Mesenchymal stem cell (in vitro differentiated cells and primary cell): ENCODE measurements at regions not wholly inside any gene's neighbourhood (a gene's known extent, or its start where the extent isn't known, plus 50 kb on each side); places are given as distances from the start of the nearest gene placed in this dataset.

Source experiments
- DNase-seq: peaks from one replicate; pipeline ENCODE4 v3.0.0-alpha.2; 2013
- H2AFZ ChIP-seq: one replicate; pipeline ENCODE4 v1.6.1; 2013; ENCODE audit warnings: low read depth, mild to moderate bottlenecking, control low read depth, inconsistent platforms, low read length, moderate library complexity
- H2AK5ac ChIP-seq: 2 replicates; pipeline ENCODE4 v1.6.1; 2013; ENCODE audit warnings: low read length, moderate library complexity, mild to moderate bottlenecking, inconsistent platforms; ENCODE audit not compliant: severe bottlenecking
- H2BK120ac ChIP-seq: one replicate; pipeline ENCODE4 v1.6.1; 2013; ENCODE audit warnings: low read depth, mild to moderate bottlenecking, inconsistent platforms, low read length, moderate library complexity
- H2BK12ac ChIP-seq, 2 experiments: one replicate each; pipeline ENCODE4 v1.6.1; 2013; ENCODE audit warnings: inconsistent platforms in 2 of 2, low read length in 2 of 2, mild to moderate bottlenecking in 2 of 2, moderate library complexity in 2 of 2, control low read depth in 1 of 2
- H2BK15ac ChIP-seq: one replicate; pipeline ENCODE4 v1.6.1; 2013; ENCODE audit warnings: mild to moderate bottlenecking, low read depth, inconsistent platforms; ENCODE audit not compliant: poor library complexity, severe bottlenecking
- H2BK5ac ChIP-seq: 2 replicates; pipeline ENCODE4 v1.6.1; 2013; ENCODE audit warnings: low read depth, mild to moderate bottlenecking, low read length, control low read depth, inconsistent platforms; ENCODE audit not compliant: poor library complexity, severe bottlenecking
- H3K14ac ChIP-seq, 2 experiments: one replicate each; pipeline ENCODE4 v1.6.1; 2013; ENCODE audit warnings: inconsistent platforms in 2 of 2, low read length in 2 of 2, control low read depth in 1 of 2, mild to moderate bottlenecking in 1 of 2, moderate library complexity in 1 of 2
- H3K18ac ChIP-seq, 2 experiments: one replicate each; pipeline ENCODE4 v1.6.1; 2013; ENCODE audit warnings: inconsistent platforms in 2 of 2, low read length in 2 of 2, control low read depth in 1 of 2, low read depth in 1 of 2, mild to moderate bottlenecking in 1 of 2
- H3K23ac ChIP-seq, 2 experiments: one replicate each; pipeline ENCODE4 v1.6.1; 2013; ENCODE audit warnings: inconsistent platforms in 2 of 2, low read length in 2 of 2, mild to moderate bottlenecking in 2 of 2, moderate library complexity in 2 of 2, control low read depth in 1 of 2
- H3K27ac ChIP-seq: 2 replicates; pipeline ENCODE4 v1.5.1; 2013; ENCODE audit warnings: mild to moderate bottlenecking, moderate library complexity, low read length, control low read depth, inconsistent platforms; ENCODE audit not compliant: poor library complexity, severe bottlenecking
- H3K27me3 ChIP-seq, 2 experiments: 2 replicates each; pipeline versions ENCODE4 v1.6.1 to v1.7.0; 2013; ENCODE audit warnings: low read length in 2 of 2, mild to moderate bottlenecking in 2 of 2, moderate library complexity in 2 of 2, control low read depth in 1 of 2, inconsistent platforms in 1 of 2; ENCODE audit not compliant: control insufficient read depth in 1 of 2, insufficient read depth in 1 of 2
- H3K36me3 ChIP-seq, 2 experiments: 2 replicates each; pipeline versions ENCODE4 v1.6.1 to v1.7.0; 2013; ENCODE audit warnings: low read length in 2 of 2, control low read depth in 1 of 2, inconsistent platforms in 1 of 2, low read depth in 1 of 2, mild to moderate bottlenecking in 1 of 2; ENCODE audit not compliant: insufficient read depth in 2 of 2, control insufficient read depth in 1 of 2
- H3K4ac ChIP-seq, 2 experiments: one replicate each; pipeline ENCODE4 v1.6.1; 2013; ENCODE audit warnings: inconsistent platforms in 2 of 2, low read length in 2 of 2, mild to moderate bottlenecking in 2 of 2, moderate library complexity in 2 of 2, control low read depth in 1 of 2, low read depth in 1 of 2
- H3K4me1 ChIP-seq: 2 replicates; pipeline ENCODE4 v1.6.1; 2013; ENCODE audit warnings: low read depth, low read length, control low read depth; ENCODE audit not compliant: control insufficient read depth, insufficient read depth
- H3K4me2 ChIP-seq: 2 replicates; pipeline ENCODE4 v1.6.1; 2013; ENCODE audit warnings: low read length, mild to moderate bottlenecking, inconsistent platforms; ENCODE audit not compliant: poor library complexity, severe bottlenecking
- H3K4me3 ChIP-seq, 2 experiments: 2 replicates each; pipeline versions ENCODE4 v1.5.1 to v1.7.0; 2013; ENCODE audit warnings: low read length in 2 of 2, mild to moderate bottlenecking in 2 of 2, control low read depth in 1 of 2, low read depth in 1 of 2; ENCODE audit not compliant: insufficient read depth in 1 of 2
- H3K79me1 ChIP-seq: replicated peaks from 2 replicates; pipeline ENCODE4 v1.6.1; 2013; ENCODE audit warnings: mild to moderate bottlenecking, control low read depth, low read length, inconsistent platforms; ENCODE audit not compliant: poor library complexity, severe bottlenecking
- H3K9ac ChIP-seq: 2 replicates; pipeline ENCODE4 v1.7.0; 2013; ENCODE audit warnings: mild to moderate bottlenecking, low read length, moderate library complexity
- H3K9me3 ChIP-seq: 2 replicates; pipeline ENCODE4 v1.7.0; 2013; ENCODE audit warnings: mild to moderate bottlenecking, low read length; ENCODE audit not compliant: control insufficient read depth
- H4K8ac ChIP-seq: one replicate; pipeline ENCODE4 v1.6.1; 2013; ENCODE audit warnings: inconsistent platforms, mild to moderate bottlenecking, low read length, moderate library complexity
- H4K91ac ChIP-seq: one replicate; pipeline ENCODE4 v1.6.1; 2013; ENCODE audit warnings: mild to moderate bottlenecking, low read length, inconsistent platforms
- WGBS: methylation state at CpG from one replicate; pipeline ENCODE4 v1.1.7; 2013; ENCODE audit warnings: mixed read lengths; 5-methylcytosine and 5-hydroxymethylcytosine counted together

- Histone ChIP-seq H2AFZ (no peak overlapping the region), H2AK5ac (no peak overlapping the region), H3K18ac (no peak overlapping the region), H2BK120ac (no peak overlapping the region), H2BK15ac (no peak overlapping the region), H3K4me1 (no peaks in the 10 kb centered on the region), H3K14ac (no peak overlapping the region), H3K4me3 (no peak overlapping the region), H4K91ac (no peak overlapping the region), H4K8ac (no peak overlapping the region), H3K23ac (no peak overlapping the region), H2BK12ac (no peak overlapping the region), H3K36me3 (no peaks in the 10 kb centered on the region), H3K4me2 (no peak overlapping the region), H2BK5ac (no peak overlapping the region), H3K9me3 (no peaks in the 10 kb centered on the region), H3K79me1 (no peaks in the 10 kb centered on the region), H3K9ac (no peak overlapping the region), H3K4ac (no peak overlapping the region), H3K27me3 (no peaks in the 10 kb centered on the region), H3K27ac (no peak overlapping the region)
- no peak for DNase-seq
- 91% methylated on average over 2 of the region's 2 CpGs for WGBS
Observed at GRCh38 chr4:12186526-12186925, 757.8 kb upstream of the HS3ST1 start.

GRCh38 chr4:12178614-12179610 lies 750.2 kb upstream of the HS3ST1 start:
- no peak overlapping the region for H2AFZ ChIP-seq
- no peak overlapping the region for H3K4me3 ChIP-seq
- H3K4me2 ChIP-seq = no peak overlapping the region
- no peak overlapping the region for H2AK5ac ChIP-seq
- H3K36me3 ChIP-seq = no peaks in the 10 kb centered on the region
- H3K9ac ChIP-seq = no peak overlapping the region
- 75% methylated on average over 11 of the region's 11 CpGs for WGBS
- H4K91ac ChIP-seq = no peak overlapping the region
- H3K27ac ChIP-seq = no peak overlapping the region
- no peak overlapping the region for H2BK120ac ChIP-seq
- no peak overlapping the region for H2BK12ac ChIP-seq
- H3K4me1 ChIP-seq = no peaks in the 10 kb centered on the region
- no peak overlapping the region for H2BK5ac ChIP-seq
- H3K4ac ChIP-seq = no peak overlapping the region
- no peaks in the 10 kb centered on the region for H3K27me3 ChIP-seq
- no peak overlapping the region for H3K14ac ChIP-seq
- no peak for DNase-seq
- no peaks in the 10 kb centered on the region for H3K79me1 ChIP-seq
- peaks cover 18% of the 10 kb centered on the region for H3K9me3 ChIP-seq
- no peak overlapping the region for H2BK15ac ChIP-seq
- no peak overlapping the region for H3K23ac ChIP-seq
- no peak overlapping the region for H3K18ac ChIP-seq
- no peak overlapping the region for H4K8ac ChIP-seq

- H3K79me1 ChIP-seq = no peaks in the 10 kb centered on the region
- no peak overlapping the region for H2BK120ac ChIP-seq
- H3K23ac ChIP-seq = no peak overlapping the region
- no peak overlapping the region for H2AK5ac ChIP-seq
- H2BK5ac ChIP-seq = no peak overlapping the region
- no peak overlapping the region for H2AFZ ChIP-seq
- H3K9me3 ChIP-seq = peaks cover 18% of the 10 kb centered on the region
- DNase-seq = no peak
- H3K14ac ChIP-seq = no peak overlapping the region
- 86% methylated on average over 1 of the region's 2 CpGs for WGBS
- no peak overlapping the region for H2BK12ac ChIP-seq
- H3K9ac ChIP-seq = no peak overlapping the region
- no peak overlapping the region for H4K8ac ChIP-seq
- no peaks in the 10 kb centered on the region for H3K36me3 ChIP-seq
- no peak overlapping the region for H3K27ac ChIP-seq
- no peak overlapping the region for H3K4me2 ChIP-seq
- H3K4me1 ChIP-seq = no peaks in the 10 kb centered on the region
- H3K18ac ChIP-seq = no peak overlapping the region
- no peak overlapping the region for H4K91ac ChIP-seq
- H3K27me3 ChIP-seq = no peaks in the 10 kb centered on the region
- no peak overlapping the region for H2BK15ac ChIP-seq
- H3K4ac ChIP-seq = no peak overlapping the region
- H3K4me3 ChIP-seq = no peak overlapping the region
Observed at GRCh38 chr4:12177416-12177815, 748.7 kb upstream of the HS3ST1 start.

- H2BK15ac ChIP-seq = no peak overlapping the region
Observed at GRCh38 chr4:12173496-12173895, 744.8 kb upstream of the HS3ST1 start.

More at GRCh38 chr4:12173496-12173895, 744.8 kb upstream of the HS3ST1 start:
- WGBS = 96% methylated on average over 4 of the region's 4 CpGs
- Histone ChIP-seq H2BK12ac (no peak overlapping the region), H3K27me3 (no peaks in the 10 kb centered on the region), H3K9ac (no peak overlapping the region), H3K4me3 (no peak overlapping the region), H3K4me1 (no peaks in the 10 kb centered on the region), H2BK5ac (no peak overlapping the region), H3K23ac (no peak overlapping the region), H3K4me2 (no peak overlapping the region), H2AK5ac (no peak overlapping the region), H3K9me3 (peaks cover 21% of the 10 kb centered on the region), H4K8ac (no peak overlapping the region), H3K79me1 (no peaks in the 10 kb centered on the region), H3K36me3 (no peaks in the 10 kb centered on the region), H4K91ac (no peak overlapping the region), H3K27ac (no peak overlapping the region), H2AFZ (no peak overlapping the region), H3K14ac (no peak overlapping the region), H3K18ac (no peak overlapping the region), H3K4ac (no peak overlapping the region), H2BK120ac (no peak overlapping the region)
- no peak for DNase-seq
